Stomach smooth muscle (tissue), 2 donors: ENCODE measurements at regions not wholly inside any gene's neighbourhood (a gene's known extent, or its start where the extent isn't known, plus 50 kb on each side); places are given as distances from the start of the nearest gene placed in this dataset.

Source experiments
- H3K27ac ChIP-seq: one replicate; pipeline ENCODE4 v1.7.0; 2013; ENCODE audit warnings: mild to moderate bottlenecking, low read length, inconsistent platforms
- H3K27me3 ChIP-seq, 2 donors: one replicate each; pipeline ENCODE4 v1.7.0; 2013; ENCODE audit warnings: low read length in 2 of 2; ENCODE audit not compliant: insufficient read depth in 2 of 2, control insufficient read depth in 1 of 2
- H3K36me3 ChIP-seq, 2 donors: one replicate each; pipeline ENCODE4 v1.7.0; 2013; ENCODE audit warnings: low read length in 2 of 2; ENCODE audit not compliant: control insufficient read depth in 2 of 2, insufficient read depth in 2 of 2
- H3K4me1 ChIP-seq: one replicate; pipeline ENCODE4 v1.7.0; 2013; ENCODE audit warnings: low read length; ENCODE audit not compliant: control insufficient read depth, insufficient read depth
- H3K4me3 ChIP-seq, 2 donors: one replicate each; pipeline ENCODE4 v1.7.0; 2013; ENCODE audit warnings: low read length in 2 of 2
- H3K9ac ChIP-seq, 2 donors: one replicate each; pipeline ENCODE4 v1.7.0; 2013; ENCODE audit warnings: low read length in 2 of 2, mild to moderate bottlenecking in 1 of 2
- H3K9me3 ChIP-seq, 2 donors: one replicate each; pipeline ENCODE4 v1.7.0; 2013; ENCODE audit warnings: low read length in 2 of 2; ENCODE audit not compliant: control insufficient read depth in 2 of 2
- donor health status: healthy.
- donor health status: Pancreatic carcinoma.

- Histone ChIP-seq H3K27me3 (peaks cover 0 to 5% of the 10 kb centered on the region in 2 donors), H3K27ac (no peak overlapping the region), H3K4me1 (no peaks in the 10 kb centered on the region), H3K36me3 (no peaks in the 10 kb centered on the region), H3K9me3 (no peaks in the 10 kb centered on the region), H3K4me3 (no peak overlapping the region), H3K9ac (no peak overlapping the region)
These were observed 448.5 kb upstream of the CCL2 start for GRCh38 chr17:33806631-33807030.

DNA sequence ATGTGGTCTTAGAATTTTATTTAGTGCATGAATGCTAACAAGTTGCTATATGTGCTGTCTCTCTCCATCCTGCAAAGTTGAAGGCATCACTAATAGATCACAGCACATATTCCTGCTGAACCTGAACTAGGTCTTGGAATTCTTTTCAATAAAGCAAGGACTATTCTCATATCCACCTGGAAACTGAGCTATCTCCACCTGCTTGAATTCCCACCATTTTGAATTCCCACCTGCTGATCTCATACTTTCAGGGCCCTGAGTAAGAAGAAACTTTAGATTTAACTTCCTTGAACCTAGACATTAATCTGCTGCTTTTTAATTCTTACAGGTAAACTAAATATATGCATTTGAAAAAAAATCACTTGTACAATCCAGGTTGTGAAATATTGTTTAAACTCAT lies 445.3 kb upstream of the CCL2 start:
- Histone ChIP-seq H3K27ac (no peak overlapping the region), H3K36me3 (no peaks in the 10 kb centered on the region), H3K4me1 (no peaks in the 10 kb centered on the region), H3K9ac (no peak overlapping the region), H3K4me3 (no peak overlapping the region), H3K9me3 (no peaks in the 10 kb centered on the region), H3K27me3 (peaks cover 0 to 4% of the 10 kb centered on the region in 2 donors)

DNA sequence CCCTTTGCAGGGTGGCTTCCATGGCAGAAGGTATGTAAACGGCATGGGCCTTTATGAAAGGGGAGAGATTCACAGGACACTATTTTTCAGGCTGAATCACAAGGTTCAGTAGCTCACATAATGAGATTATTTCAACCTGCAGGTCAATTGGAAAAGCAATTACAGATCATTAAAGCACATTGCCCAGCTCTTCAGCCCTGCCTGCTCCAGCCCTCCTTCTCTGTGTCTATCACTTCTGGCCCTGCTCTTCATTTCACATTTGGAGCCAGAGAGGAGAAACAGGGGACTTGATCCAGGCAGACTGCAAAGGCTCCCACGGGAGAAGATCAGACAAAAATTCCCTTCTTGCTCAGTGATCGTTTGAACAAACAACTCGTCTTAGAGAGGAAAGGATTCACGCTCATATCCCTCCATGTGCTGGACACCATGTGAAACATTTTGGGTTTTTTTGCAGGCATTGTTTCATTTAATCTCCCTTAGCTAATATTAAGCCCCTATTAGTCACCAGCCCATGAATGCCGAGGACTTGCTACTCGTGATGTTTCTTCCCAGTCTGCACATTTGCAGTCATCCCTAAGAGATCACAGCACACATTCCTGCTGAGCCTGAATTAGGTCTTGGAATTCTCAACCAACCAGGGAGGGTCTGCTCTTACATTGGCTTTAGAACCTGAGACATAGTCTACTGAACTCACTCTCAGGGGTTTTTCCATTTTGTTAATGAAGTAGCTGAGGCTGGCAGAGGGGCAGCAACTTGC lies 443.9 kb upstream of the CCL2 start:
- Histone ChIP-seq H3K9me3 (no peaks in the 10 kb centered on the region), H3K27ac (no peak overlapping the region), H3K36me3 (no peaks in the 10 kb centered on the region), H3K27me3 (peaks cover 0 to 4% of the 10 kb centered on the region in 2 donors), H3K9ac (no peak overlapping the region), H3K4me1 (no peaks in the 10 kb centered on the region), H3K4me3 (no peak overlapping the region)

DNA sequence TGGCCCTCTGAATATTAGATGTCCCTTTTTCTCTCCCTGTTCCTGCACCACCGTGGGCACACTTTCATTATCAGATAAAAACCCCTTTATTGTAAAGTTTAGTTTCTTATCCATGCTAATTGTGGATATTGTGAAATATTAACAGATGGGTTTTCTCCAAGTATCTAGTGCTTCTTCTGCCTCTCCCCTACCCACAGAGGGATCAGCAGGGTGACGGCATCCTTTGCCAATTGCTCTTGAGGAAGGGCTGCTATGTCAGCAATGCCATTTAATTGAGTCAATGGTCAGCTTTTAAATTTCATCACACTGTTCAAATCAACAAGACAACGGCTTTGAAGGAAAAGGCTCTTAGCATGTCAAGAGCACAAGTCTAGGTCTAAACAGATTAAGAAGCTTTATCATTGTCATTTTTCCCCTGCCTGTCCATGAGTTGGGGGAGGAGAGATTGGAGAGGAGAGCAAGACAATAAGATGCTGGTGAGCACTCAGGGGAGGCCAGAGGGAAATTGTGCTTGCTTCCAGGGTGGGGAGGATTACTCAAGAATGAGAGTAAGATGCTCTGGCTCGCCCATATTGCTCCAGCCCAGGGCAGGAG lies 443.0 kb upstream of the CCL2 start:
- Histone ChIP-seq H3K27ac (no peak overlapping the region), H3K4me1 (no peaks in the 10 kb centered on the region)

GRCh38 chr17:33814852-33815251 lies 440.2 kb upstream of the CCL2 start:
- no peaks in the 10 kb centered on the region for H3K36me3 ChIP-seq
- H3K27me3 ChIP-seq: peaks cover 4 to 8% of the 10 kb centered on the region in 2 donors
- H3K4me1 ChIP-seq: no peaks in the 10 kb centered on the region
- no peak overlapping the region for H3K9ac ChIP-seq
- H3K27ac ChIP-seq: no peak overlapping the region
- no peak overlapping the region for H3K4me3 ChIP-seq
- no peaks in the 10 kb centered on the region for H3K9me3 ChIP-seq

More for the DNA sequence above, 443.0 kb upstream of the CCL2 start:
- H3K27me3 ChIP-seq: peaks cover 4 to 5% of the 10 kb centered on the region in 2 donors
- H3K36me3 ChIP-seq: no peaks in the 10 kb centered on the region
- H3K9me3 ChIP-seq: no peaks in the 10 kb centered on the region
- H3K9ac ChIP-seq: no peak overlapping the region
- no peak overlapping the region for H3K4me3 ChIP-seq

DNA sequence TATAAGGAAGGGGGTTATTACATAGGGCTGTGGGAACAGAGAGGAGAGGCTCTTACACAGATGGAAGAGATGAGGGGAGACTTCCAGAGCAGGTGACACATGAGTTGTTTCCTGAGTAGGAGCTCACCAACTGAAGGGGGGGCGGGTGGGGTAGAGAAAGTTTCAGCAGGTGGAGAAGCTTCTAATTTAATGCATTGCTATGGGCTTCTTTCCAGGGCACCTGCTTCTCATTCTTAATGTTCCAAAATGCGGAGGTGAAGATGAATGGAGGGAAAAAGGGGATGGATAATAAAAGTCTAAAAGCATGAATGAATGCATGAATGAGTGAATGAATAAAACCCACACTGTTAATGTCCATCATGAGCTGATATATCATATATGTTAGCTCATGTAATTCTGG lies 439.0 kb upstream of the CCL2 start:
- H3K27me3 ChIP-seq: peaks cover 5 to 8% of the 10 kb centered on the region in 2 donors
- H3K9ac ChIP-seq: no peak overlapping the region

GRCh38 chr17:33816842-33817617 lies 438.1 kb upstream of the CCL2 start:
- Histone ChIP-seq H3K9ac (no peak overlapping the region), H3K4me1 (no peaks in the 10 kb centered on the region), H3K27ac (no peak overlapping the region), H3K9me3 (no peaks in the 10 kb centered on the region), H3K4me3 (no peak overlapping the region), H3K36me3 (no peaks in the 10 kb centered on the region), H3K27me3 (peaks cover 6 to 8% of the 10 kb centered on the region in 2 donors)

More for the DNA sequence above, 439.0 kb upstream of the CCL2 start:
- Histone ChIP-seq H3K4me3 (no peak overlapping the region), H3K9me3 (no peaks in the 10 kb centered on the region), H3K27ac (no peak overlapping the region), H3K36me3 (no peaks in the 10 kb centered on the region), H3K4me1 (no peaks in the 10 kb centered on the region)

- Histone ChIP-seq H3K4me3 (no peak overlapping the region), H3K9ac (no peak overlapping the region), H3K27me3 (peaks cover 8 to 9% of the 10 kb centered on the region in 2 donors), H3K9me3 (no peaks in the 10 kb centered on the region), H3K27ac (no peak overlapping the region), H3K36me3 (no peaks in the 10 kb centered on the region), H3K4me1 (no peaks in the 10 kb centered on the region)
These were observed 435.5 kb upstream of the CCL2 start for GRCh38 chr17:33819539-33819938.

DNA sequence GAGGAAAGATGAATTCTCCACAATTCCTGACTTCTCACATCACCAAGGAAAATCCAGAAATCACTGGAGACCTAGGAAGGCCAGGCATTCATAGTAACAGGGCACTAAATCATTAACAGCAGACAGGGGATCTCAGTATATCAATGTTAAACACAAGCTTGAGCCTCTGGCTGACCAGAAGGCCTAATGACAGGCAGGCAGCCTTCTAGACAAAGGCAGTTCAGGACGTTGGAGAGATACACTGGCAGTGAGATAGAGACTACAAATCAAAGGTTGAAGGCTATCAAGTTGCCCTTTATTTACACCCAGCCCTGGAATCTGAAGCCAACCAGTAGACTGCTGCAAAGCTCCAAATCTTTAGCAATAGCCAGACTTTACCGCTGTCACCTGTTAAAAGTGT lies 422.8 kb upstream of the CCL2 start:
- Histone ChIP-seq H3K9ac (no peak overlapping the region), H3K36me3 (no peaks in the 10 kb centered on the region), H3K27ac (no peak overlapping the region), H3K27me3 (no peaks in the 10 kb centered on the region), H3K4me1 (no peaks in the 10 kb centered on the region), H3K4me3 (no peak overlapping the region), H3K9me3 (no peaks in the 10 kb centered on the region)

DNA sequence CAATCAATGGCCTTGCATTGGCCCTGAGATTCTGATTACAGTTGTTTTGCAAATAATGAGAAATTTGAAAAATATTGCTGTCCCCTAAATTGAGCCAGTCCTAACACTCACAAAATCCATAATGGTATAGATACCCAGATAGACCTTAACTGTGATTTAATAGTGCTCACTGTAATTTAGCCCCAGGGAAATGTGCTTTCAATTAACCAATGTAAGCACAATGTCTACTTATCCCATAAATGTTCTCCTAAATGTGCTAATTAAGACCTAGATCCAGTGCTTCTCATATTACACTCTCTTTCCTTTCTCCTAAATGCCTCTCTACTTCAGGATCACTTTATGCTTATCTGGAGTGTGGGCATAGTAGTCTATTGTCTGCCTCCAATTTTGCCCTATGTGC lies 417.8 kb upstream of the CCL2 start:
- H3K9ac ChIP-seq: no peak overlapping the region
- no peaks in the 10 kb centered on the region for H3K4me1 ChIP-seq
- no peak overlapping the region for H3K4me3 ChIP-seq
- peaks cover 0 to 2% of the 10 kb centered on the region in 2 donors for H3K27me3 ChIP-seq
- H3K27ac ChIP-seq: no peak overlapping the region
- H3K9me3 ChIP-seq: no peaks in the 10 kb centered on the region
- H3K36me3 ChIP-seq: no peaks in the 10 kb centered on the region
